ENCODE measurements at regions not wholly inside any gene's neighbourhood (a gene's known extent, or its start where the extent isn't known, plus 50 kb on each side); places are given as distances from the start of the nearest gene placed in this dataset.

GRCh38 chr1:218636548-218636947 is 291.4 kb downstream of the TGFB2 start:
- Histone ChIP-seq H3K4me3 (IDR thresholded peaks at IDR 0.05; ENCODE audit: insufficient read depth, low read depth, low read length) (no peak overlapping the region), H3K36me3 (ENCODE audit: insufficient read depth) (no peaks in the 10 kb centered on the region), H4K20me1 (ENCODE audit: insufficient read depth) (no peaks in the 10 kb centered on the region), H3K27ac (no peak overlapping the region), H3K4me2 (no peak overlapping the region), H2AFZ (ENCODE audit: low read depth) (no peak overlapping the region), H3K4me1 (ENCODE audit: low read depth, poor library complexity, severe bottlenecking) (no peaks in the 10 kb centered on the region), H3K27me3 (ENCODE audit: insufficient read depth, low read depth) (no peaks in the 10 kb centered on the region), H3K9ac (no peak overlapping the region), H3K79me2 (ENCODE audit: insufficient read depth, low read depth) (no peaks in the 10 kb centered on the region)
- TF ChIP-seq CTCF (conservative IDR thresholded peaks at IDR 0.05; ENCODE audit: low read depth, low read length): no peak

GRCh38 chr1:218640173-218640572 is 295.0 kb downstream of the TGFB2 start:
- Histone ChIP-seq H3K79me2 (ENCODE audit: insufficient read depth, low read depth) (no peaks in the 10 kb centered on the region), H3K4me3 (IDR thresholded peaks at IDR 0.05; ENCODE audit: insufficient read depth, low read depth, low read length) (no peak overlapping the region), H3K4me2 (no peak overlapping the region), H3K27me3 (ENCODE audit: insufficient read depth, low read depth) (no peaks in the 10 kb centered on the region), H3K4me1 (ENCODE audit: low read depth, poor library complexity, severe bottlenecking) (no peaks in the 10 kb centered on the region), H2AFZ (ENCODE audit: low read depth) (no peak overlapping the region), H3K36me3 (ENCODE audit: insufficient read depth) (no peaks in the 10 kb centered on the region), H3K27ac (no peak overlapping the region), H3K9ac (no peak overlapping the region), H4K20me1 (ENCODE audit: insufficient read depth) (no peaks in the 10 kb centered on the region)
- TF ChIP-seq CTCF (conservative IDR thresholded peaks at IDR 0.05; ENCODE audit: low read depth, low read length): no peak

GRCh38 chr1:218642033-218642948 is 297.2 kb downstream of the TGFB2 start:
- no peak overlapping the region for H3K4me2 ChIP-seq
- no peaks in the 10 kb centered on the region for H3K79me2 ChIP-seq (ENCODE audit: insufficient read depth, low read depth)
- no peak overlapping the region for H3K4me3 ChIP-seq (IDR thresholded peaks at IDR 0.05; ENCODE audit: insufficient read depth, low read depth, low read length)
- no peak overlapping the region for H3K27ac ChIP-seq
- no peaks in the 10 kb centered on the region for H3K4me1 ChIP-seq (ENCODE audit: low read depth, poor library complexity, severe bottlenecking)
- no peaks in the 10 kb centered on the region for H3K36me3 ChIP-seq (ENCODE audit: insufficient read depth)
- TF ChIP-seq CTCF (conservative IDR thresholded peaks at IDR 0.05; ENCODE audit: low read depth, low read length): no peak
- H2AFZ ChIP-seq (ENCODE audit: low read depth): no peak overlapping the region
- H4K20me1 ChIP-seq (ENCODE audit: insufficient read depth): no peaks in the 10 kb centered on the region
- no peaks in the 10 kb centered on the region for H3K27me3 ChIP-seq (ENCODE audit: insufficient read depth, low read depth)
- H3K9ac ChIP-seq: no peak overlapping the region

- no peak overlapping the region for H3K4me3 ChIP-seq (IDR thresholded peaks at IDR 0.05; ENCODE audit: insufficient read depth, low read depth, low read length)
- no peak for TF ChIP-seq CTCF (conservative IDR thresholded peaks at IDR 0.05; ENCODE audit: low read depth, low read length)
- H3K4me2 ChIP-seq: no peak overlapping the region
- no peaks in the 10 kb centered on the region for H3K27me3 ChIP-seq (ENCODE audit: insufficient read depth, low read depth)
- no peaks in the 10 kb centered on the region for H3K4me1 ChIP-seq (ENCODE audit: low read depth, poor library complexity, severe bottlenecking)
- no peaks in the 10 kb centered on the region for H3K79me2 ChIP-seq (ENCODE audit: insufficient read depth, low read depth)
- no peak overlapping the region for H3K9ac ChIP-seq
- H4K20me1 ChIP-seq (ENCODE audit: insufficient read depth): no peaks in the 10 kb centered on the region
- H3K36me3 ChIP-seq (ENCODE audit: insufficient read depth): no peaks in the 10 kb centered on the region
- no peak overlapping the region for H2AFZ ChIP-seq (ENCODE audit: low read depth)
- H3K27ac ChIP-seq: no peak overlapping the region
These were observed 298.1 kb downstream of the TGFB2 start for GRCh38 chr1:218643281-218643680.

All from KMS-11 (cell line).